ENCODE measurements at regions not wholly inside any gene's neighbourhood (a gene's known extent, or its start where the extent isn't known, plus 50 kb on each side); places are given as distances from the start of the nearest gene placed in this dataset.

GRCh38 chr10:88122576-88122975, 259.2 kb downstream of the PTEN start:
- no peaks in the 10 kb centered on the region for H3K9me3 ChIP-seq (ENCODE audit: insufficient read depth in 2 of 2, low read depth in 1 of 2, low read length in 1 of 2)
- no peak overlapping the region for H2BK20ac ChIP-seq (ENCODE audit: low read length)
- no peaks in the 10 kb centered on the region for H4K20me1 ChIP-seq (replicated peaks in 1 of 2; ENCODE audit: control insufficient read depth in 1 of 2, insufficient read depth in 2 of 2, low read length in 2 of 2)
- ChIA-PET CTCF (ENCODE audit: partially characterized antibody) (interaction anchor here (0.7 to 1.0 kb wide), 3 partner anchors 8 to 271 kb away, joined by 3 read pairs; no protein-coding TSS in a partner anchor), POLR2A (ENCODE audit: partially characterized antibody) (no interaction called here)
- no peak for TF ChIP-seq GTF2F1 (IDR thresholded peaks at IDR 0.05; ENCODE audit: borderline replicate concordance, low read depth, low read length)
- no peak for TF ChIP-seq TAF1 (IDR thresholded peaks at IDR 0.05; ENCODE audit: low read depth, low read length)
- TF ChIP-seq EP300 (IDR thresholded peaks at IDR 0.05; ENCODE audit: borderline replicate concordance in 1 of 2, low read depth in 2 of 2, low read length in 2 of 2) = no peak
- TF ChIP-seq KDM1A (IDR thresholded peaks at IDR 0.05; ENCODE audit: borderline replicate concordance, low read length) = no peak
- no peak for TF ChIP-seq HDAC2 (IDR thresholded peaks at IDR 0.05; ENCODE audit: borderline replicate concordance in 1 of 2, low read depth in 2 of 2, low read length in 2 of 2)
- no peak for TF ChIP-seq CEBPB (IDR thresholded peaks at IDR 0.05; ENCODE audit: low read depth, low read length)
- TF ChIP-seq YY1 (IDR thresholded peaks at IDR 0.05; ENCODE audit: low read depth, low read length) = no peak
- no peak for TF ChIP-seq E2F6 (IDR thresholded peaks at IDR 0.05)
- H4K91ac ChIP-seq (replicated peaks; ENCODE audit: insufficient read length, low read length) = no peak overlapping the region
- DNase-seq (ENCODE audit: low read depth in 1 of 2, low spot score in 2 of 2) (no peak), FAIRE-seq (no peak)
- no peak overlapping the region for H2BK5ac ChIP-seq (ENCODE audit: low read depth, low read length)
- no peak overlapping the region for H3K56ac ChIP-seq (replicated peaks; ENCODE audit: insufficient read length, low read depth, low read length)
- no peak overlapping the region for H3K27ac ChIP-seq (ENCODE audit: low read depth, low read length)
- no peak overlapping the region for H2BK15ac ChIP-seq (ENCODE audit: low read length)
- no peak overlapping the region for H4K5ac ChIP-seq (ENCODE audit: insufficient read length, low read depth, low read length)
- H3K18ac ChIP-seq (ENCODE audit: extremely low read depth, low read length) = no peak overlapping the region
- no peak overlapping the region for H3K23ac ChIP-seq (ENCODE audit: insufficient read length)
- no peak overlapping the region for H2AFZ ChIP-seq (ENCODE audit: low read length)
- H3K27me3 ChIP-seq (replicated peaks in 1 of 4; ENCODE audit: control insufficient read depth in 3 of 4, extremely low read depth in 1 of 4, insufficient read depth in 3 of 4, low read length in 3 of 4) = no peaks in the 10 kb centered on the region
- H3K4me2 ChIP-seq (ENCODE audit: insufficient read depth in 1 of 2, low read depth in 2 of 2, low read length in 2 of 2) = no peak overlapping the region
- H3K14ac ChIP-seq (ENCODE audit: insufficient read length) = no peak overlapping the region
- no peaks in the 10 kb centered on the region for H3K23me2 ChIP-seq (ENCODE audit: low read depth, low read length)
- no peak overlapping the region for H2AK5ac ChIP-seq (ENCODE audit: low read depth, low read length)
- no peak overlapping the region for H3K9ac ChIP-seq (replicated peaks in 1 of 4; ENCODE audit: extremely low read depth in 1 of 4, low read depth in 3 of 4, low read length in 3 of 4)
- H4K8ac ChIP-seq (ENCODE audit: extremely low read depth, insufficient read depth, low read length) = no peak overlapping the region; the same call in 1 of the 2 replicates
- 79% methylated on average over 4 of the region's 4 CpGs; no CpG with 5 or more reads in 1 of the 2 experiments for WGBS, 2 experiments (ENCODE audit: extremely low coverage in 1 of 2, insufficient coverage in 1 of 2, insufficient read length in 1 of 2, insufficient replicate concordance in 2 of 2, low coverage in 1 of 2, low lambda C conversion rate in 2 of 2, missing lambda C conversion rate in 1 of 2)
- no peak overlapping the region for H2BK120ac ChIP-seq (replicated peaks; ENCODE audit: low read depth, low read length)
- H3K4me3 ChIP-seq (ENCODE audit: extremely low read depth in 1 of 4, insufficient read depth in 2 of 4, low read depth in 3 of 4, low read length in 4 of 4) = no peak overlapping the region
- no peaks in the 10 kb centered on the region for H3K79me1 ChIP-seq (ENCODE audit: low read depth, low read length)
- no peak overlapping the region for H2BK12ac ChIP-seq (ENCODE audit: low read depth, low read length)
- H3K79me2 ChIP-seq (ENCODE audit: control insufficient read depth in 1 of 2, insufficient read depth in 2 of 2, low read length in 2 of 2) = no peaks in the 10 kb centered on the region
- no peaks in the 10 kb centered on the region for H3K36me3 ChIP-seq (ENCODE audit: control insufficient read depth in 2 of 4, insufficient read depth in 4 of 4, low read length in 3 of 4)
- no peak overlapping the region for H3K4ac ChIP-seq (replicated peaks; ENCODE audit: insufficient read length, low read depth, low read length)
- no peaks in the 10 kb centered on the region; a peak in 2 of 7 replicates for H3K4me1 ChIP-seq (replicated peaks in 1 of 4; ENCODE audit: control insufficient read depth in 3 of 4, insufficient read depth in 4 of 4, low read length in 3 of 4)

Data from H1 (cell line).